Cerebellar nuclear complex (tissue), 1 donor: ENCODE measurements at regions not wholly inside any gene's neighbourhood (a gene's known extent, or its start where the extent isn't known, plus 50 kb on each side); places are given as distances from the start of the nearest gene placed in this dataset.

Experiments
- DNase-seq, 2 experiments: peaks; one replicate each; lab custom pipeline; 2025; lab: John Stamatoyannopoulos, UW

DNA sequence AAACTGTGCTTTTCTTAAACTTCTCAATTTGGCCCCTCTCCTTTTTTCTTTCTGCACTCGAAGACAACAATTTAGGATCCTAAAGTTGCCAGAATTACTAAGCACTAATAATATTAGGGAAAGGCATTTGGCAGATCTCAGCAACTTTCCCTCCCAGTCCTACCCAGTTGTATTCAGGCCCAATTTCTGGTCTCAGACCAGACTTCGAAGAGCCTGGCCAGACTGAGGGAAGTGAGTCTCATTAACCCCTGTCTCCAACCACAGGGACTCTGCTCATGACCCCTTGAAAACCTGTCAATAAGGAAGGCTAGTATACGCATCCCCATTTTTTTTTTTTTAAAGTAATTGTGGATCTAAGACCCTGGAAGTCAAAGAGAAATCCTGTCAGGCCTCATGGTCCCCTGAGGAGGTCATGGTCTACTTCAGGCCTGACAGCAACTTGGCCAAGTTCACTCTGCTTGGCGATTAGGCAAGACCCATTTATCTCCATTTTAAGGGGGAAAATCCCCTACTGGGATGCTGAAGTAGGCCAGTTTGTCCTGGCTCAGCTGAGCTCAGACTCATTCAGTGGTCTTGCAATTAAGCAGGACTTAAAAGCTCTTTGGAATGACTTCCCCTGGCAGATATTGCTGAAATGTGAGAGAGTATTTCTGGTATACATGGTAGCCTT lies 521.0 kb downstream of the FUT8 start:
- DNase-seq = no peak

DNA sequence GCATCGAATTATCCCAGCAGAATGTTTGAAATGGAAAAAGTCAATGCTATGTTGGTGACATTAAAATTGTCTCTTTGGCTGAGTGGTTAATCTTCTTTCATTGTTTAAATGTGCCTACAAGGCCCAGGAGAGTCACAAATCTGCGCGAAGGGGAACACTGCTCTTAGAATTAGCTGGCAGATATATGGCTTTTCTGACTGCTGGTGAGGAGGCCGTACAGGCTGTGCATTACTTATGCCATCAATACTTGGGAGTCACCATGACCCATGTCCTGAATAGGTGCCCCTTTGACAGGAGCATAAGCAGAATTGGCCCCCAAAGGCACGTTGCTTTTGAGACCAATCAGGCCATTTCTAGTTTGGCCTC lies 521.5 kb downstream of the FUT8 start:
- no peak for DNase-seq

DNA sequence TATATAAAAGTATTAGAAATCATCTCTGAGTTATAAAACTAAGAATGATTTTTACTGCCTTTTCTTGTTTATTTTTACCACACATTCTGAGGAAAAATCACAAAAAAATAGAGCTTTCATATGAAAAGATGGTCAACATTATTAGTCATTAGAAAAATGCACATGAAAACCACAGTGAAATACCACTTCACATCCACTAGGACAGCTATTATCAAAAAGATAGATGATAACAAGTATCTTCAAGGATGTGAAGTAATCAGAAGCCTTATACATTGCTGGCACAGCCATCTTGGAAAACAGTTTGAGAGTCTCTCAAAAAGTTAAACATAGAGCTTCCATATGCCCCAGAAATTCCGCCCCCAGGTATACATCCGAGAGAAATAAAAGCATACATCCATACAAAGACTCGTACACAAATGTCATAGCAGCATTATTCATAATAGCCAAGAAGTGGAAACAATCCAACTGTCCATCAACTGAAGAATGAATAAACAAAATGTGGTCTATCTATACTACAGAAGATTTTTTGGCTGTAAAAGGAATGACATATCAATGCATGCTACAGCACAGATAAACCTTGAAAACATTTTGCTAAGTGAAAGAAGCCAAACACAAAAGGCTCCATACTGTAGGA lies 523.9 kb downstream of the FUT8 start:
- DNase-seq = no peak

DNA sequence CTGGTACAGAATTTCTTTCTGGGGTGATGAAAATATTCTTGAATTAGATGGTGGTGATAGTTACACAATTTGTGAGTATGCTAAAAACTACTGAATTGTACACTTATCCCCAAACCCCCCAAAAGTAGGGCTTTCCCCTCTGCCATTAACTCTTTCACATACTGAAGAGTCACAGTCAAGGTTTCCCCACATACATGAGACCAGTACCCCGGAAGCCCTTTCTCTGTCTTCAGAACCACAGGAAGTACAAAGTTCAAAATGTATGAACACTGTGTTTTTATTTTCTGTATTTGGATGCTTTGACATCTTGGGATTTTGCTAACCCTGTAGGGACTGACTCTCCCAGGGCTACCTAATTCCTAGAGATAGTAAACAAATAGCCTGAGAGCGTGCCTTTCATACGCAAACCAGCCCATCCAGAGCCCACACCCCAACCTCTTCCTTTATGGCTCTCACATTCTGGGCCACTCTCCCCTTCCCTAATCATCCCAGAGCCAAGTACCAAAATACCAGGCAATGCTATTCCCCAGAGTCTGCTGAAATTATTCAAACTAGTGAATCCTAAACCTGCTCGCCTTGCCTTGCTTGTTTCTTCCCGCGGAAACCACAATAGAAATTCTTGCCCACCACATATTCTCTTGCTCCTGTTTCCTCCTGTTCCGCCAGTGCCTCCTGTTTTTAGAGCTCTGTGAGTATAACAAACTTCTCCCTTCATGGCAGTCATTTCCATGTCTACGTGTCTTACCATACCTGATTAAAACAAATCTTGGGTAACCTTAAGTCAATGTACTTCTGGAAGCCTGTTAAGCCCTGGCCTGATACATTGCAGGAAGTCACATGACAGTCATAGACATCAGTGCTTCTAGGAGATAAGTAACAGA lies 524.8 kb downstream of the FUT8 start:
- no peak for DNase-seq

DNA sequence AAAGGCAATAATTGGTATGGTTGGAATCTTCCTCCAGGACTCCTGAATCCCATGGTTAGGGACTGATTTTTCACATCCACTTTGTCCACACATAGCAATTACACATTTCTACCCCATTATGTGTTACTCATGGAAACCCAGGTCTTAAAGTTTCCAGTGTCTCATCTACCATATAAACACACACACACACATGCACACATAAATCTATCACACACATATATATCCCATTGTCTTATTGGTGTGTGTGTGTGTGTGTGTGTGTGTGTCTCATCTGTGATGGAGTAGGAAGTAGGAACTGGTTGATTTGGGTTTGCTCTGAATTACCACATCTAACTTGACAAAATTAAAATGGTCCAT lies 525.4 kb downstream of the FUT8 start:
- DNase-seq = no peak

DNA sequence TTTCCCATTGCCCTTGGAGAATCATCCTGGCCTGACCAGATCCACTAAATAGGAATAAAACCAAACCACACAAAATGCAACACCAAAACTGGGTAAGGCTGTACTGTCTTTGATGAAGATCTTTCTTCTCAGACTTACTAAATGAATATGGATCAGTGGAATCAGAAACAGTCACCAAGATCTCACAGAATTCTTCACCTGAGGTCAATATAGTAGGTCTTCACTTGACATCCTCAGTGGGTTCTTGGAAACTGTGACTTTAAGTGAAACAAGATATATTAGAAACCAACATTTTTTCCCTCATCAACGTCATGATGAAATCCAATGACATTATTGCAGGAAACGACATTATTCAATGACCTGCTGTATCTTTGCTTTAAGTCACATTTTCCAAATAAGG lies 526.2 kb downstream of the FUT8 start:
- DNase-seq = no peak

DNA sequence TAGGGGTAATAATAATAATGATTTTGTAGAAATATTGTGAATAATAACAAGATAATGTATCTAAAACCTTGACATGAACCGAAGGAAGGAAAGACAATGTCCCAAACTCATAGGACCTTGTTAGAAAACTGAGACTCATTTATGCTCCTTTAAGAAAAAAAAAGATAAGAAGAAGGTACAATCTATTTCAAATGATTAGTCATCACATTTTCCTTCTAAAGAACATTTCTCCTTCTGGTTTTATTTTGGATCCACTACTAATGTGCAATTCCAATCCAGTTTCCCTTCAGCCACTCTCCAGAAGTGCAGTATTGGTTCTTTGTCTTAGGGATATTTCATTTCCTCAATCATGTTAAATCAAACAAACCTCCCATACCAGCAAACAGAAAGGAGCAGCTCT lies 526.7 kb downstream of the FUT8 start:
- no peak for DNase-seq

DNA sequence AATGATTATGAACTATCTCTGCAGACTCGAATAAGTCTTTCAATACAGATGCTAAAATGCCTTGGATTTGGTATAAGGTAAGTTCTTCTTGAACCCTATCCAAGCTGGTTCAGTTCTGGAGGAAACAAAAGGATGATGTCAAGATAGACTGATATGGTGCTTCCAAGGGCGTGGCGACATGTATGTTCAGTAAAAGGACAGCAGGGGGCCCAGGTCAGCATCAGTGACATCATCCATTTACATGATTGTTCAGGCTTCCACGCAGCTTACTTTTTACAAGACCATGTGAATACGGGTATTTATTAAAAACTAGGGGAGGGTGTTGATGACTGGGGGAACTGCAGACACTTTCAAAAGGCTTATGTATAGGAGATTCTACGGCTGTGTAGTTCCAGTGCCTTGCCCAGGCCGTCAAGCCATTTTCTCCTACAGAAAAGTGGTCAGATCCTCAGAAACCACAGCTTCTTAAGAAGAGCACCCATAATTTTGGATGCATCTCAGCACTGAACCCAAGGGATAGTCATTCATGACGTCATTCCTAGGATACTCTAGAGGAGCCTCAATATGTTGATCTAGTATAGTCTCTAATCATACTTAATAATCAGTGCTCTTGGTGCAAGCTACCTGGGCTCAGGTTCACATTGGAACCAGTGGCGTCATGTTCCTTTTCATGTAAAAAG lies 527.7 kb downstream of the FUT8 start:
- DNase-seq = no peak

DNA sequence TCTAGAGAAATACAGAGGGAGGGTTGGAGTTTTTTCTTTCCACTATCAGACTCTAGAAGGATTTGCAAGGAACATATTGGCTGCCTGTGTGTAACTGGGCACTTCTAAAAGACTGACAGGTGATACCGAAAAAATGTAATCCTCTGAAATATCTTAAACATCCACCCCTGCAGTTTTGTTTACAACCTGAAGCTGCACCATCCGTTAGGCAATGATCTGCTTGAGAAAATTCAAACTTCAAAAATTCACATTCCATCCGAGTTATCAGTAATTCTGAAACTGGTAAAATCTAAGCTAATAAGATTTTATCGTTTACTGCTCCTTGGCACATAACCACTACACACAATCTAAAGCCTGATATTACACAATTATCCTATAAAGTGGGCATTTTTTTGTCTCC lies 528.6 kb downstream of the FUT8 start:
- no peak for DNase-seq

DNA sequence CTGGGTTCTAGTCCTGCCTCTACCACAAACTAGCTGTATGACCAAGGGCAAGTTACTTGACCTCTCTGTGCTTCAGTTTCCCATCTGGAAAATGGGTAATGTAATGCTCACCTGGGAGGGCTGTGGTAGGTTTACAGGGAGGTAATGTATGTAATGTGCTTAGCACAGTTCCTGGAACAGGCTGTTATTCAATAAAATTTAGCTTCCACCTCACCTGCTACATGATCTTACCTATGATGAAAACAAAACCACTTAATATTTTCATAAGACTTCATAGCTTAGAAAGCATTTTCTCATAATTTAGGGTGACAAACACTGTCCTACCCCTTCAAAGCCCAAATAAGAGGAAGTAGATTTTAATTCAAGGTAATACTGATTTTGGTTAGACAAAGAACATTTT lies 530.6 kb downstream of the FUT8 start:
- DNase-seq = no peak

DNA sequence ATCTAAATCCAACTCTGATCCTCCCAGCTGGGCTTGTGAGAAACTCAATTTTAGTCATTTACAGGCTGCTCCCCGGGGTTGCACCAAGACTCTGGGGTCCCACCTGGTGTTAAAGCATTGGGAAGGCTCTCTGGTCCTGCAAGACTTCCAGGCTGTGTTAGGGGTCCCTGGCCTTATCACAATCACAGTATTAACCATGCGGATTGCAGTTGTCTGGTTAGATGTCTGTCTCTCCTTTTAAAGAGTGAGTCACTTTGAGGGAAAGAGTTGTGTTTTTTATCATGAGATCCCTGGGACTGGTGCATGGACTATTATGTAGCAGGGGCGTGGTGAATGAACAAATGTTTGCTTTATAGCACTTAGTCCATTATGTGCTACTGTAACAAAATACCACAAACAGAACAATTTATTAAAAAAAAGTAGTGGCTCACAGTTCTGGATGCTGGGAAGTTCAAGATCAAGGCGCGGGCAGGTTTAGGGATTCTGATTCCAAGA lies 531.4 kb downstream of the FUT8 start:
- no peak for DNase-seq

DNA sequence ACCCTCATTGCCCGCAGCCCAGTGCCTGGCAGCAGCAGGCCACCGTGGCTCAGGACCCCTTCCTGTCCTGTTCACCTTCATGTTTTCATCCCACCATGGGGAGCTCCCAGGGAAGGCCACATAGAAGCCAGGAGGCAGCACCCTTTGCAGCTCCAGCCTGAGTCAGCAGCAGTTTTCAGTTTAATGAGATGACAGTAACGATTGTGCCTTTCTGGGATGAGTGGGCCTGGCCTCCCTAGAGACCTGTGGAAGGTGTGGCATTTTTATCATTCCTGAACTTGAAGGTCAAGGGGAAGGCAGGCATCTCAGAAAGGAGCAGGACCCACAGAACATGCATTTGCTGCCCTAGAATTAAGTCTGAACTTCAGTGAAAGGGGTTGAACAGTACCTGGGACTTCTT lies 532.8 kb downstream of the FUT8 start:
- no peak for DNase-seq

DNA sequence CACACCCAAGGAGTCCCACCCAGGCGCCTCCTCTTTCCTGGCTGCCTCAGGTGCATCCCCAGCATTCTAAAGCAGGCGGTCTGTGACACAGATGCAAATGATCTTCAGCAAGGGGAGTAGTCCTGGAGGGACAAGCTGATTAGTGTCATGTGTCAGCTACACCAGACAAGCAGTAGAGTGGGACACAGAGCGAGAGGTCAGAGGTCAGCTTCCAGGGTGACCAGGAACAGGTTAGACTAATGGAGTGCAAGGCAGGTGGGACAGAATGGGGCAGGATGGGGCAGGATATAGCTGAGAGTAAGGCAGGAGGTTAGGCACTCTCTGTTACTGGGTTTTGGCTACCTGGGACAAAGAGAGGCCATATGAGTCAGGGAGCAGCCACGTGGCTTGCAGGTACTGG lies 534.0 kb downstream of the FUT8 start:
- DNase-seq = no peak

DNA sequence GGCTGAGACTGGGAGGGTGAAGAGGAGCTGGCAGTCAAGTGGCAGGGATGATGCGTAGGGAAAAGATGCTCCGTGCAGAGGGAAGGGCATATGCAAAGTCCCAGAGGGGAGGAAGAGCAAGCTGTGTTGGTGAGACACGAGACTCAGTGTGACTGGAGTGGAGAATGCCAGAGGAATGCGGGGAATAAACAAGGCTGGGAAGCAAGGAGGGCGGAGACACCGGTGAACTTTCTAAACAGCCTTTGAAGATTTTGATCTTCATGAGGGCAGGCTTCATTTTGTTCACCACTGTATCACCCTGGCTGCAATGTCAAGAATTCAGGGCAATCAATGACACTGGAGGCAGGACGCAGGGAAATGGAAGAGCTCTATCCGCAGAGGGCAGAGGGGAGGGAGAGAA lies 535.8 kb downstream of the FUT8 start:
- DNase-seq = no peak

DNA sequence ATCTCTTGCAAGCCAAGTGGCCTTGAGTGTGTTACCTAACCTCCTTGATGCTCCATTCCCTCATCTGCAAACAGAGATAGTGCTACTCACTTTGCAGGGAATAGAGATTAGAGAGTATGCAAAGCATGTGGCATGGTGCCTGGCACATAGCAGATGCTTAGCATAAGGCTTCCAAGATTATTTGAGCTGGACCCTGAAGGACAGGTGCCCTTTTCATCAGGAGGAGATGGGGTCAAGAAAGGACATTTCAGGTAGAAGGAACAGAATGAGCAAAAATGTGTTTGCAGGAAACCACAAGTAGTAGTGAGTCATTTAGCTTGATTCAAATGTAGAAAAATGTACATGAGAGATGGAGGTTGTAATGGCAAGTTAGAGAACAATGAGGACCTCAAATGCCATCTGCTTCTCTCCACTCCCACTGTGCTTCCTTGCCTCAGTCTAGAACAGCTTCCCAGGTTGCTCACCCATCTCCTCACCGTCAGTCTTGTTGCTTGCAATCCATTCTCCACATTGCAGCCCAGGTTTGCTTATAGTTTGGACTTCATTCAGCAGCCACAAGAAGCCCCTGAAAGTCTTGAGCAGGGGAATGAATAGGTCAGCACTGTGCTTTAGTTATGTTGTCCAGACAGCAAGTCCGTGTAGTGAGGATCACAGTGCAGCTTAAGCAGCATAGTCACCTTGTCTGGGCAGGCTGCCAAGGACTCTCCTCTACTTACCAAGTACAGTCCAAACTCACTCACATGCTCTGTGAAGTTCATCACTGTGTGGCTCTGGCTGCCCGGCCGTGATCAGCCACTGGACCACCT lies 536.3 kb upstream of the CCDC196 start:
- DNase-seq = peak in 1 of 2 experiments; percentile 37

DNA sequence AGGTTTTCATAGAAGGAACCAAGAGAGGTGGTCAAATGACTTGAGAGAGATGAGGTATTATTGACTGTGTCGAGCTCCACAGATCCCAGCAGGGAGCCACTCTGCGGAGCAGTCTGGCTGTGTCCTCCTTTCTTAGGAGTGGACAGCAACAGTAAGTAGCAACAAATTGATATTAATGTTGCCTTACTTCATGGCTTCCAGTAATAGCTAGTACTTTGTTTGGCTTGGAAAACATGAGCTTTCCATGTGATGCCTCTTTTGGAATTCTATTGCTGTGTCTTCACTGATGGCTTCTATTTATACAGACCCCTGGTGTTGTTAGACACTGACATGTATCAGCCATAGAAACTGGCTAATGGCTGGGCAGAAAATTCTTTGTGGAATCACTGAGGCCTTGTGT lies 531.2 kb upstream of the CCDC196 start:
- no peak for DNase-seq

DNA sequence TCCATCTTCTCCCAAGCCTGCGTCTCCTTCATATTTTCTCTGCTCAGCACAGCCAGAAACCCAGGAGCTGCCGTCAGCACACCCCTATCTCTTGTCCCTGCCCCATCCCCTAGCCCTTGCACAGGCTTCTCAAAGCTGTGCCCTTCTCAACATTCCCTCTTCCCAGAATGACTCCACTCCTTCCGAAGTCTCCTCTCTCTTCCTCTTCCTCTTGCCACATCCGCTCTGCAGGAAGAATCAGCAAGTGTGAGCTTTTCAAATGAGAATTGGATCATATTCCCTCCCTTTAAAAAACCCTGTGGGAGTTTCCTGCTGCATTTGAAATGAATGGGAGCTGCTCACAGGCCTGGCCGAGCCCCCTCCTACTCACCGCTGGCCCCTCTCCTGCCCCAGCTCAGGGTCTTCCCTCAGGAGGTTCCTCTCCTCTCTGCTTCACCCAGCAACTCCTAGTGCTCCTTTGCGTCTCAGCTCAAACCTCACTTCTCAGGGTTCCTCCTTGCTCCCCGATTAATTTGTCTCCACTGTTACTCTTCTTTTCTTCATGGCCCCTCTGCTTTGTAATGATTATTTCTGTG lies 528.5 kb upstream of the CCDC196 start:
- DNase-seq = no peak

DNA sequence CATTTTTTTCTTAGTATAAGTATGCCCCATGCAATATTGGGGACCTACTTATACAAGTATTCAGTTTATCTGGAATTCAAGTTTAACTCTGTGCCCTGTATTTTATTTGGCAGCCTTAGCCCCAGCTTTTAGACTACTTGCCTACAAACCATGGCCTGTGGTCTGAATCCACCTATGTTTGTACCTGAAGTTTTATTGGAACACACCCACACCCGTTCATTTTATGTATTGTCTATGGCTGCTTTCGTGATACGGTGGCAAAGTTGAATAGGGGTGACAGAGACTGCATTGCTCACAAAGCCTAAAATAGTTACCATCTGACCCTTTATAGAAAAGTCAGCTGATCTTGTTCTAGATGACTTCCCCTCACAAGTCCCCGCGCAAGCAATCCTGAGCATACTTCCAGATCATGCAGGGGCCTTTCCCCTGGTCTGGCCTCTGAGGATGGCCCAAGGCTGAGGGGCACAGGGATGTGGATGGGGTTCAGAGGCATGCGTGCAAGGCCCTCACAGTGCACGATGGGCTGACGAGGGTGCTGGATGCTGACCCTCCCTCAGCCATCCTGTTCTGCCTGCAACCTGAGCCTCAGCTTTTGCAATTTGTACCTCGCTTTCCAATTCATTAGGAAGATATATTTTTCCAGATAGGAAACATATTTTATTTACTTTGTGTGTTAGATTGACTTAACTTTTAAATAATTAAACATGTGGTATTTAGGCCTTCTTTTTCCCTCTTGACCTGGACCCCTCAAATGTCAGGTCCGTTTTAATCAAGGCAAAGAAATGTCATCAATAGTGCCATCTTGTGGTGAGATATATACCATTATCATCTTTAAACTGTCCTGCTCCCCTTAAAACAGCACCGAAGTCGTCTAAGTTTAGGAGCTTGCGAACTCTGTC lies 527.3 kb upstream of the CCDC196 start:
- DNase-seq = peak in 1 of 2 experiments; percentile 9

DNA sequence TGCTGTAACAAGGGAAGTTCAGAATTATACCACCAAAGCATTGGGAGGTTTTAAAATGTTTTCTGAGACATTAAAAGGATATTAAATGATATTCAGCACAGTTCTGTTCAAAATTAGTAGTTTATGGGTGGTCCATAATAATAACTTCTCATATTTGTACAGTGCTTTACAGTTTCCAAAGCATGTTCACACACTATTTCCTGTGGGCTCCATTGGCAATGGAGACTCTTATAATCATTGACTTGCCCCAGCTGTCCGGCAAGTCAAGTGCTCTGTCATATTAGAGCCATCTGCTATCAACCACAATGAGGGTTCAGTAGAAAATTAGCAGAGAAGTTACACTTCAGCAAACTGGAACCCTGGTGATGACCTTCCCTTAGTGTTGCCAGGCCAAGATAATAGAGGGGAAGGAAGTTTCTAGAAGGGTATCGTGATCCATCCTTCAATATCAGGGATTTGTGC lies 526.6 kb upstream of the CCDC196 start:
- DNase-seq = no peak

DNA sequence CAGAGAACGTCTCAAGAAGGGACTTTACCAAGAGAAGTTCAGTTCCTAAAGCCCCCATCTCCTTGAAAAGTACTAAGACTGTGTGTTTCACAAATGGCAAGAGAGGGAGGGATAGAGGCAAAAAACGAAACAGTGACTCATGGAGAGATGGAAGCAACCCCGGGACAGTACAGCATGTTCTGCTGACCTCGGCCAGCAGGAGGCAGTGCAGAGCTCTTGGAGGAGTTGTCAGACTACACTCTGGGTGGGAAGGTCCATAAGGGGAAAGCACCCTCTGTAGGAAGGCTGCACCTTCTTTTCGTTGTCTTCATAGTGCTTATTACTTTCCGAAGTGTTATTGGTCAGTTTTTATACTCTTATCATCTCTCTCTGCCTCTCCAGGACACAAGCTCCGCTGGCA lies 525.2 kb upstream of the CCDC196 start:
- no peak for DNase-seq
